ENCODE measurements at regions not wholly inside any gene's neighbourhood (a gene's known extent, or its start where the extent isn't known, plus 50 kb on each side); places are given as distances from the start of the nearest gene placed in this dataset.

- TF ChIP-seq CTCF (conservative IDR thresholded peaks at IDR 0.05; ENCODE audit: low read depth, low read length): no peak
- Histone ChIP-seq H3K79me2 (ENCODE audit: insufficient read depth, low read depth) (no peaks in the 10 kb centered on the region), H3K9ac (no peak overlapping the region), H3K4me1 (ENCODE audit: low read depth, poor library complexity, severe bottlenecking) (no peaks in the 10 kb centered on the region), H3K36me3 (ENCODE audit: insufficient read depth) (no peaks in the 10 kb centered on the region), H4K20me1 (ENCODE audit: insufficient read depth) (no peaks in the 10 kb centered on the region), H3K27ac (no peak overlapping the region), H3K27me3 (ENCODE audit: insufficient read depth, low read depth) (no peaks in the 10 kb centered on the region), H3K4me2 (no peak overlapping the region), H3K4me3 (IDR thresholded peaks at IDR 0.05; ENCODE audit: insufficient read depth, low read depth, low read length) (no peak overlapping the region), H2AFZ (ENCODE audit: low read depth) (no peak overlapping the region)
Observed at GRCh38 chr20:11047559-11047958, 373.8 kb upstream of the JAG1 start.

GRCh38 chr20:11048739-11049138 lies 374.9 kb upstream of the JAG1 start:
- no peak overlapping the region for H3K4me2 ChIP-seq
- no peaks in the 10 kb centered on the region for H3K79me2 ChIP-seq (ENCODE audit: insufficient read depth, low read depth)
- H3K36me3 ChIP-seq (ENCODE audit: insufficient read depth): no peaks in the 10 kb centered on the region
- no peaks in the 10 kb centered on the region for H3K4me1 ChIP-seq (ENCODE audit: low read depth, poor library complexity, severe bottlenecking)
- H4K20me1 ChIP-seq (ENCODE audit: insufficient read depth): no peaks in the 10 kb centered on the region
- no peak overlapping the region for H3K4me3 ChIP-seq (IDR thresholded peaks at IDR 0.05; ENCODE audit: insufficient read depth, low read depth, low read length)
- no peak overlapping the region for H2AFZ ChIP-seq (ENCODE audit: low read depth)
- no peak overlapping the region for H3K27ac ChIP-seq
- TF ChIP-seq CTCF (conservative IDR thresholded peaks at IDR 0.05; ENCODE audit: low read depth, low read length): no peak
- H3K9ac ChIP-seq: no peak overlapping the region
- H3K27me3 ChIP-seq (ENCODE audit: insufficient read depth, low read depth): no peaks in the 10 kb centered on the region

- no peak for TF ChIP-seq CTCF (conservative IDR thresholded peaks at IDR 0.05; ENCODE audit: low read depth, low read length)
- H3K27ac ChIP-seq: no peak overlapping the region
Observed at GRCh38 chr20:11050350-11050749, 376.6 kb upstream of the JAG1 start.

DNA sequence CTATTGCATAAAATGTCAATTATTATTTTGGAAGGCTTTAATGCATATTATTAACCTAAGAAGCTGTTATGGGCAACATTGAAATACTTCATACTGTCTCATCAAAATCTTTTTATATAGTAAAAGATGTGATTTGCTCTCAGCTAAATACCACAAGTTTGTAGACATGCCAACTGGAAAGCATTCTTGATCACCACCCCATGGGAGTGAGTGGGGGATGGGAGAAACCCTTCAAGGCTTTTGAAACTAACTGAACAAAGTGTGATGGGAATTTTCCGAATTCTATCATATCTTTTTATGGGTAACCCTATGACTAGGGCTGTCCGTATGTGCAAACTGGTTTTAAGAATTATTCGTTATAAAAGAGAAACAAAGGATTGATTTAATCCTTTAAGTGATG lies 377.3 kb upstream of the JAG1 start:
- no peak overlapping the region for H3K9ac ChIP-seq
- H3K27me3 ChIP-seq (ENCODE audit: insufficient read depth, low read depth): no peaks in the 10 kb centered on the region
- H3K4me1 ChIP-seq (ENCODE audit: low read depth, poor library complexity, severe bottlenecking): no peaks in the 10 kb centered on the region
- H3K4me3 ChIP-seq (IDR thresholded peaks at IDR 0.05; ENCODE audit: insufficient read depth, low read depth, low read length): no peak overlapping the region
- no peak for TF ChIP-seq CTCF (conservative IDR thresholded peaks at IDR 0.05; ENCODE audit: low read depth, low read length)
- H4K20me1 ChIP-seq (ENCODE audit: insufficient read depth): no peaks in the 10 kb centered on the region
- no peak overlapping the region for H2AFZ ChIP-seq (ENCODE audit: low read depth)
- no peaks in the 10 kb centered on the region for H3K79me2 ChIP-seq (ENCODE audit: insufficient read depth, low read depth)
- H3K4me2 ChIP-seq: no peak overlapping the region
- no peaks in the 10 kb centered on the region for H3K36me3 ChIP-seq (ENCODE audit: insufficient read depth)
- H3K27ac ChIP-seq: no peak overlapping the region

More at GRCh38 chr20:11050350-11050749, 376.6 kb upstream of the JAG1 start:
- Histone ChIP-seq H3K27me3 (ENCODE audit: insufficient read depth, low read depth) (no peaks in the 10 kb centered on the region), H3K9ac (no peak overlapping the region), H4K20me1 (ENCODE audit: insufficient read depth) (no peaks in the 10 kb centered on the region), H3K36me3 (ENCODE audit: insufficient read depth) (no peaks in the 10 kb centered on the region), H3K4me1 (ENCODE audit: low read depth, poor library complexity, severe bottlenecking) (no peaks in the 10 kb centered on the region), H3K79me2 (ENCODE audit: insufficient read depth, low read depth) (no peaks in the 10 kb centered on the region), H2AFZ (ENCODE audit: low read depth) (no peak overlapping the region), H3K4me3 (IDR thresholded peaks at IDR 0.05; ENCODE audit: insufficient read depth, low read depth, low read length) (no peak overlapping the region), H3K4me2 (no peak overlapping the region)

Data from KMS-11 (cell line).